Neuronal stem cell (in vitro differentiated cells): ENCODE measurements at regions not wholly inside any gene's neighbourhood (a gene's known extent, or its start where the extent isn't known, plus 50 kb on each side); places are given as distances from the start of the nearest gene placed in this dataset.

Experiments used
- DNase-seq: peaks from one replicate; pipeline ENCODE4 v3.0.0-alpha.2; 2013; ENCODE audit warnings: low spot score
- H2AFZ ChIP-seq: one replicate; pipeline ENCODE4 v1.6.1; 2013; ENCODE audit warnings: mild to moderate bottlenecking, low read length, inconsistent platforms
- H2AK5ac ChIP-seq: 2 replicates; pipeline ENCODE4 v1.6.1; 2013; ENCODE audit warnings: low read depth, mild to moderate bottlenecking, inconsistent platforms, low read length, moderate library complexity, mixed read lengths
- H2BK120ac ChIP-seq: 2 replicates; pipeline ENCODE4 v1.6.1; 2013; ENCODE audit warnings: low read depth, mild to moderate bottlenecking, inconsistent platforms, low read length, moderate library complexity, mixed read lengths
- H2BK12ac ChIP-seq: one replicate; pipeline ENCODE4 v1.6.1; 2013; ENCODE audit warnings: low read length, inconsistent platforms
- H2BK15ac ChIP-seq: 2 replicates; pipeline ENCODE4 v1.6.1; 2013; ENCODE audit warnings: mild to moderate bottlenecking, low read length, inconsistent platforms, mixed read lengths
- H2BK5ac ChIP-seq: one replicate; pipeline ENCODE4 v1.6.1; 2013; ENCODE audit warnings: inconsistent platforms, mild to moderate bottlenecking, low read length, moderate library complexity
- H3K14ac ChIP-seq: one replicate; pipeline ENCODE4 v1.6.1; 2013; ENCODE audit warnings: low read length, inconsistent platforms
- H3K18ac ChIP-seq: 2 replicates; pipeline ENCODE4 v1.6.1; 2013; ENCODE audit warnings: low read length, inconsistent platforms
- H3K23ac ChIP-seq: 2 replicates; pipeline ENCODE4 v1.6.1; 2013; ENCODE audit warnings: low read depth, mild to moderate bottlenecking, mixed read lengths, low read length, inconsistent platforms; ENCODE audit not compliant: poor library complexity
- H3K27ac ChIP-seq: replicated peaks from 3 replicates; pipeline ENCODE4 v1.5.1; 2013; ENCODE audit warnings: low read length, inconsistent platforms
- H3K27me3 ChIP-seq, 3 experiments: 2 replicates each; pipeline ENCODE4 v1.6.1; 2013; ENCODE audit warnings: low read length in 3 of 3, mild to moderate bottlenecking in 2 of 3, inconsistent platforms in 1 of 3, low read depth in 1 of 3, mixed read lengths in 1 of 3, moderate library complexity in 1 of 3; ENCODE audit not compliant: control insufficient read depth in 3 of 3, insufficient read depth in 3 of 3
- H3K36me3 ChIP-seq, 2 donors: replicated peaks in 1 of 2; 2 replicates each; pipeline ENCODE4 v1.6.1; 2013; ENCODE audit warnings: low read length in 2 of 2; ENCODE audit not compliant: control insufficient read depth in 2 of 2, insufficient read depth in 2 of 2
- H3K4ac ChIP-seq: 2 replicates; pipeline ENCODE4 v1.6.1; 2013; ENCODE audit warnings: inconsistent platforms, mild to moderate bottlenecking, low read length, moderate library complexity
- H3K4me1 ChIP-seq, 2 donors: 1 replicate in 1 of 2; 2 replicates in 1 of 2; pipeline ENCODE4 v1.6.1; 2013; ENCODE audit warnings: low read length in 2 of 2, low read depth in 1 of 2; ENCODE audit not compliant: control insufficient read depth in 2 of 2, insufficient read depth in 1 of 2
- H3K4me2 ChIP-seq: one replicate; pipeline ENCODE4 v1.6.1; 2013; ENCODE audit warnings: mild to moderate bottlenecking, low read length, inconsistent platforms; ENCODE audit not compliant: insufficient read depth, poor library complexity, severe bottlenecking
- H3K4me3 ChIP-seq, 2 donors: 2 replicates each; pipeline ENCODE4 v1.5.1; 2013; ENCODE audit warnings: low read length in 2 of 2, mild to moderate bottlenecking in 2 of 2, inconsistent platforms in 1 of 2, moderate library complexity in 1 of 2
- H3K79me1 ChIP-seq: one replicate; pipeline ENCODE4 v1.6.1; 2013; ENCODE audit warnings: low read depth, mild to moderate bottlenecking, inconsistent platforms, low read length, moderate library complexity
- H3K9ac ChIP-seq: one replicate; pipeline ENCODE4 v1.6.1; 2013; ENCODE audit warnings: mild to moderate bottlenecking, low read depth, low read length, inconsistent platforms; ENCODE audit not compliant: poor library complexity
- H3K9me3 ChIP-seq, 2 donors: replicated peaks in 1 of 2; 2 replicates each; pipeline versions ENCODE3 to v1.6.1; 2013; ENCODE audit warnings: low read length in 2 of 2, mild to moderate bottlenecking in 2 of 2, inconsistent platforms in 1 of 2, low read depth in 1 of 2, mixed read lengths in 1 of 2, moderate library complexity in 1 of 2; ENCODE audit not compliant: control insufficient read depth in 2 of 2, insufficient read depth in 1 of 2
- H4K8ac ChIP-seq: one replicate; pipeline ENCODE4 v1.6.1; 2013; ENCODE audit warnings: low read depth, mild to moderate bottlenecking, inconsistent platforms, low read length, moderate library complexity
- H4K91ac ChIP-seq: one replicate; pipeline ENCODE4 v1.6.1; 2013; ENCODE audit warnings: low read length, low read depth, mild to moderate bottlenecking, inconsistent platforms; ENCODE audit not compliant: poor library complexity
- WGBS, 2 donors: extraction: QIAGEN DNeasy Blood & Tissue Kit; methylation state at CpG; one replicate each; pipeline ENCODE4 v1.1.7; 2013; ENCODE audit warnings: missing lambda C conversion rate in 2 of 2, mixed read lengths in 1 of 2; ENCODE audit not compliant: insufficient read length in 2 of 2, insufficient replicate concordance in 1 of 2; ENCODE audit errors: extremely low coverage in 2 of 2; 5-methylcytosine and 5-hydroxymethylcytosine counted together

DNA sequence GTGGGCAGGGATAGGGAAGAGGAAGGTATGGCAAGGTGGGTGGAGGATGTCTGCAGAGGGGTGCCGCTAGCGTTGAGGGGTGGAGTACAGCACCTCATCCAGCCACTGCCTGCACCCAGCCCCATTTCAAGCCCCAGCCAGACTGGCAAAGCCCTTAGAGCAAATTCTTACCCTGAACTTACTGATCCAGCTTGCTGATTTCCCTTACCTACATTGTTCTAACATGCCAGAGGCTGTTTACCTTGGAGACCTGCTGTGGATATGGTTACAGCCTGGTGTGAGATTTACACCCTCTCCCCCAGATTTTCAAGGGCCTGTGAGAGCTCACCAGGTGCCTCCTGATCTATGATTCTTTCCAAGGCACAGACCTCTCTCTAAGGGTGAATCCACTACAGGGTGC lies 86.0 kb downstream of the ZNF726 start:
- H4K8ac ChIP-seq = no peak overlapping the region
- no peak overlapping the region for H2BK15ac ChIP-seq
- H3K9ac ChIP-seq = peak overlapping the region; percentile 18
- no peak overlapping the region for H4K91ac ChIP-seq
- no peaks in the 10 kb centered on the region for H3K36me3 ChIP-seq
- H3K9me3 ChIP-seq = peaks cover 0 to 67% of the 10 kb centered on the region in 2 donors
- no peak overlapping the region for H2AK5ac ChIP-seq
- no peak overlapping the region for H2BK5ac ChIP-seq
- no peak overlapping the region for H3K18ac ChIP-seq
- H3K4me2 ChIP-seq = no peak overlapping the region
- H2AFZ ChIP-seq = no peak overlapping the region
- DNase-seq = no peak
- no peaks in the 10 kb centered on the region for H3K4me1 ChIP-seq
- WGBS, 2 donors = no CpG with 5 or more reads among the region's 2 CpGs
- no peak overlapping the region for H2BK120ac ChIP-seq
- H3K4me3 ChIP-seq = no peak overlapping the region
- no peak overlapping the region for H3K23ac ChIP-seq
- no peak overlapping the region for H3K14ac ChIP-seq
- no peaks in the 10 kb centered on the region for H3K27me3 ChIP-seq
- no peak overlapping the region for H3K4ac ChIP-seq
- no peak overlapping the region for H2BK12ac ChIP-seq
- H3K27ac ChIP-seq = no peak overlapping the region
- no peaks in the 10 kb centered on the region for H3K79me1 ChIP-seq

- Histone ChIP-seq H3K9ac (no peak overlapping the region), H3K14ac (no peak overlapping the region), H3K27ac (no peak overlapping the region), H3K36me3 (no peaks in the 10 kb centered on the region), H3K4ac (no peak overlapping the region), H2BK15ac (no peak overlapping the region), H3K18ac (no peak overlapping the region), H3K4me3 (no peak overlapping the region), H4K8ac (no peak overlapping the region), H2AK5ac (no peak overlapping the region), H3K79me1 (no peaks in the 10 kb centered on the region), H3K23ac (no peak overlapping the region), H3K9me3 (peaks cover 0 to 58% of the 10 kb centered on the region in 2 donors), H3K4me2 (no peak overlapping the region), H4K91ac (no peak overlapping the region), H3K27me3 (no peaks in the 10 kb centered on the region), H2BK5ac (no peak overlapping the region), H2AFZ (no peak overlapping the region), H2BK12ac (no peak overlapping the region), H3K4me1 (no peaks in the 10 kb centered on the region), H2BK120ac (no peak overlapping the region)
- WGBS, 2 donors = no CpG with 5 or more reads among the region's 32 CpGs
- no peak for DNase-seq
Measured at GRCh38 chr19:24002256-24002945, 84.6 kb upstream of the ZNF254 start.

DNA sequence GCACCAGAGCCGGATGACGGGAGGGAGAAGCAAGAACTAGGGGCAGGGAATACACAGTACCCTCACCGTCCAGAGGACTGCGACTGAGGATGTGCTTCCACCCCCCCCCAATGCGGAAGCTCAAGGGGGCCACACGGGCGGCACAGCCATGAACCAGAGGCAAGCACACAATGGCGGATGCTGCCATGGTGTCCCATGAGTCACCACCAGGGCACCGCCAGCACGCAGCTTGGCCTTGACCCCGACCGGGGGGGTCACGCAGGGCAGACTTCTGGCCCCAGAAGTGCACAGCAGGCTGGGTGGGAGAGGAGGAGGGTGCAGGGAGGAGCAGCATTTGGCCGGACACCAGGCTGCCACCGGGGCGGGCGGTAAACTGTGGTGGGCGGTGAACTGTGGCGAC lies 83.5 kb upstream of the ZNF254 start:
- Histone ChIP-seq H2BK12ac (no peak overlapping the region), H2BK120ac (no peak overlapping the region), H2AFZ (no peak overlapping the region), H3K18ac (no peak overlapping the region), H3K4me2 (no peak overlapping the region), H3K14ac (no peak overlapping the region), H3K9ac (no peak overlapping the region), H3K9me3 (peaks cover 0 to 53% of the 10 kb centered on the region in 2 donors), H2BK5ac (no peak overlapping the region), H4K8ac (no peak overlapping the region), H3K27me3 (no peaks in the 10 kb centered on the region), H2AK5ac (no peak overlapping the region), H3K4me1 (no peaks in the 10 kb centered on the region), H2BK15ac (no peak overlapping the region), H3K36me3 (no peaks in the 10 kb centered on the region), H3K79me1 (no peaks in the 10 kb centered on the region), H3K23ac (no peak overlapping the region), H4K91ac (no peak overlapping the region), H3K4me3 (no peak overlapping the region), H3K27ac (no peak overlapping the region), H3K4ac (no peak overlapping the region)
- no CpG with 5 or more reads among the region's 19 CpGs for WGBS, 2 donors
- DNase-seq = no peak

DNA sequence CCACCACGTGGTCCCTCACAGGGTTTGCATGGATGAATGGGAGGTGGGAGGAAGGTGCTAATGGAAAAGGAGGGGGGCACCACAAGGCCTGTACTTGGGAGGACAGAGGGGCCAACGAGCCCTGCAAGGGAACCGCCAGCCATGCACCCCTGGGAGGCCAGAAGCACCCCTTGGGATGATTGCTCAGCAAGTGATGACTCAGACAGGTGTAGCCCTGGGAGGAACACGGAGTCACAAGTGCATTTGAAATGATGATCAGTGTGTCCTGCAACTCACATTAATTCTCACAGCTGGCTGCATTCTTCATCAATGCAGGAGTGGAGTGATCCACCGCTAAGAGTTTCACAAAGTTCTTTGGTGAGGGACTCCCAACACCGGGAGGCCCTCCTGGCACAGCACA lies 82.8 kb upstream of the ZNF254 start:
- H3K27ac ChIP-seq = no peak overlapping the region
- no peak overlapping the region for H3K14ac ChIP-seq
- no CpG with 5 or more reads among the region's 6 CpGs for WGBS, 2 donors

More for the DNA sequence above, 82.8 kb upstream of the ZNF254 start:
- H2AK5ac ChIP-seq = no peak overlapping the region
- H3K36me3 ChIP-seq = no peaks in the 10 kb centered on the region
- no peak for DNase-seq
- H3K4me2 ChIP-seq = no peak overlapping the region
- H3K4me3 ChIP-seq = peak overlapping the region in 1 of 2 donors; percentile 56
- no peak overlapping the region for H4K91ac ChIP-seq
- no peak overlapping the region for H2BK15ac ChIP-seq
- H3K18ac ChIP-seq = no peak overlapping the region
- no peak overlapping the region for H3K23ac ChIP-seq
- H4K8ac ChIP-seq = no peak overlapping the region
- H3K79me1 ChIP-seq = no peaks in the 10 kb centered on the region
- H2BK5ac ChIP-seq = no peak overlapping the region
- H3K9ac ChIP-seq = no peak overlapping the region
- H3K4me1 ChIP-seq = no peaks in the 10 kb centered on the region
- no peak overlapping the region for H2BK12ac ChIP-seq
- H3K27me3 ChIP-seq = no peaks in the 10 kb centered on the region
- peaks cover 0 to 54% of the 10 kb centered on the region in 2 donors for H3K9me3 ChIP-seq
- H3K4ac ChIP-seq = no peak overlapping the region
- no peak overlapping the region for H2BK120ac ChIP-seq
- H2AFZ ChIP-seq = no peak overlapping the region
